NCI-H748 treated with DMSO at 0.1 percent for 48 hours (cell line): ENCODE measurements at regions not wholly inside any gene's neighbourhood (a gene's known extent, or its start where the extent isn't known, plus 50 kb on each side); places are given as distances from the start of the nearest gene placed in this dataset.
A peak's percentile ranks its signal among the peaks of the same experiment; 100 is the strongest.
"Not testable (repeated sequence)": the region's sequence is repeated elsewhere in the genome, so short reads cannot be mapped to it uniquely, and the experiment has no call there.

ENCODE experiments used
- DNase-seq: peaks from one replicate; lab custom pipeline; 2025; lab: John Stamatoyannopoulos, UW

DNA sequence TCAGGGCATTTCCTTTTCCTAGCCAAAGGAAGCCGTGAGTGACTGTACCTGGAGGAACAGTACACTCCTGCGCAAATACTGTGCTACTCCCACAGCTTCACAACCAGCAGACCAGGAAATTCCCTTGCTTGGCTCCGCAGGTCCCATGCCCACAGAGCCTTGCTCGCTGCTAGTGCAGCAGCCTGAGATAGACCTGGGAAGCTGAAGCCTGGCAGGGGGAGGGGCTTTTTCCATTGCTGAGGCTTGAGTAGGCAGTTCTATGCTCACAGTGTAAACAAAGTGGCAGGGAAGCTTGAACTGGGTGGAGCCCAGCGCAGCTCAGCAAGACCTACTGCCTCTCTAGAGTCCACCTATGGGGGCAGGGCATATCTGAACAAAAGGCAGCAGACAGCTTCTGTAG is 291.2 kb downstream of the HGF start:
- peak; percentile 23 for DNase-seq

DNA sequence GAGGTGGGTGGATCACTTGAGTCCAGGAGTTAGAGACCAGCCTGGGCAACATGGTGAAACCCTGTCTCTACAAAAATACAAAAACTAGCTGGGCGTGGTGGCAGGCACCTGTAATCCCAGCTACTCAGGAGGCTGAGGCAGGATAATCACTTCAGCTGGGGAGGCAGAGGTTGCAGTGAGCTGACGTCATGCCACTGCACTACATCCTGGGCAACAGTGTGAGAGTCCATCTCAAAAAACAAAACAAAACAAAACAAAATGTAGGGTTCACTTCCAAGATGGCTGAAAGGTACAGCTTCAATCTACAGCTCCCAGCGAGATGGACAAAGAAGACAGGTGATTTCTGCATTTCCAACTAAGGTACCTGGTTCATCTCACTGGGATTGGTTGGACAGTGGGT is 291.6 kb downstream of the HGF start:
- not testable (repeated sequence) for DNase-seq

DNA sequence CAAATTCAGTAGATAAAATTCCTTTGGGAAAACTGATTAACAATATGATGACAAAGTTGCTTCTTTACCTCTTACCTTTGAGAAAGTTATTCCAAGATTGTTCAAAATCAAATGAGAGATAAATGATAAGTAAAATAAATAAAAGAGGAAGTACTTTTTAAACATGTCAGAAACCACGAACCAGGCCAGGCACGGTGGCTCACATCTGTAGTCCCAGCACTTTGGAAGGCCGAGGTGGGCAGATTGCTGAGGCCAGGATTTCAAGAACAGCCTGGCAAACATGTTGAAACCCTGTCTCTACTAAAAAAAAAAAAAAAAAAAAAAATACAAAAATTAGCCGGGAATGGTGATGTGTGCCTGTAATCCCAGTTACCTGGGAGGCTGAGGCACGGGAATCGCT is 296.6 kb downstream of the HGF start:
- DNase-seq, result no peak

DNA sequence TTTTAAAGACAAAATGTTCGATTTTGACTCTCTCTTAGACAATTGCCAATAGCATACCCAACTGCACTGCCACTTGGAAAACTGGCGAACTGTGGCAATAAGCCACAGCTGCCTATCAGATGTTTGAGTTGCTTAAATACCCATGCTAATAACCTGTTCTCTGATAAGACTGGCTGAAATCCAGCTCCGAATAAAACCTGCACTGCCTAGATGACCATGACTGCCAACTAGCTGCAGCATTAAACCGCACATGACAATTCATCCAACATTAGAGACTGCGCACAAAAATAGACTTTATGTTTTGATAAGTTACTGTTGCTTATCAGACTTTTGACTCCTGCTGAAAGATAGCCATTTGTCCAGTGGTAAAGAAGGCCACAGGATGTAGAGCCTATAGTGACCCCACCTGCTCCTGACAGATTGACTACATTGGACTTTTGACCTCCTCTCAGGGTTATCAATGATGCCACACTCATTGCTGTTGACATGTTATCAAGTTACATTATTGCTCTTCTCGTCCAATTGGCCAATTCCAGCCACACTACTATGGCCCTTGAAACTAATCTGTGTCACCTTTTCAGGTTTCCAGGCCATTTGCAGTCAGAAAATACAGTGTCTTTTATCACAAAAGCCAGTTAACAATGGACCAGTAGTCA is 299.0 kb downstream of the HGF start:
- no peak for DNase-seq

DNA sequence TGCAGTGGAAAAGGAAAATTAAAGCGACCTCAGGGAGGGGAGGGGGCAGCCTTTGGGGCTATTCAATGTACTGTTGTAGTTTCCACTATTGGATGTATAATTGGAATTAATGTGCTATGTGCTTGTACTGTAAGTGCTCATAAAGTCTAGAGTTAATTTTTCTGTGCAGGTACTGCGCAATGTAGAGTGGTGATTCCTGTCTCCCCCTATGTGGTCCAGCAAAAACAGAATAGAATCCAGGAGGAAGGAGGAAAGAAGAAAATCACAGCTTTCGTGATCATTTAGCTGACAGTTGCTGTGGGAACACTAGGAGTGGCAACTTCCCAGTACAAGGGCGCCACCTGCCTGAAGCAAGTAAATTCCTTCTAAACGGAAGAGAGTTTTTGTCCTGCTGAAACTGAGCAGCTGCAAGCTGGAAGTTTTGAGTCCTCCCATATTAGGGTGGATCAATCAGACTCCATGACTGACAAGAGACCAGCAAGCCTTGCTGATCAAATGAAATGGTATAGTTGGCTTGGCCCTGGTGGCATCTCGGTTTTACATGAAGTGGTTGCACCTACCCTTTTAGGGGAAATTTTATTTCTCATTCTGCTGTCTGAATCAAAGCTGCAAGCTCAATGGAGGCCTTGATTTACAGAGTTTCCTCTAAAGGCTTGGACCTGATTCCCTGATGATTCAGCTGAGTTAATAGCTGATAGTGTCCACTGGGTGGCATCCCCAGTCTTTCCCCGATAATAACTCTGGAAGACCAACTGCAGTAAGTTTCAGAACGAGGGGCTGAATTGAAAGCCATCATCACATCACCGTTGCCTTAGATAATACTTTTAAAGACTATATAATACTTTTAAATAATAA is 299.8 kb downstream of the HGF start:
- DNase-seq, result peak; percentile 56

DNA sequence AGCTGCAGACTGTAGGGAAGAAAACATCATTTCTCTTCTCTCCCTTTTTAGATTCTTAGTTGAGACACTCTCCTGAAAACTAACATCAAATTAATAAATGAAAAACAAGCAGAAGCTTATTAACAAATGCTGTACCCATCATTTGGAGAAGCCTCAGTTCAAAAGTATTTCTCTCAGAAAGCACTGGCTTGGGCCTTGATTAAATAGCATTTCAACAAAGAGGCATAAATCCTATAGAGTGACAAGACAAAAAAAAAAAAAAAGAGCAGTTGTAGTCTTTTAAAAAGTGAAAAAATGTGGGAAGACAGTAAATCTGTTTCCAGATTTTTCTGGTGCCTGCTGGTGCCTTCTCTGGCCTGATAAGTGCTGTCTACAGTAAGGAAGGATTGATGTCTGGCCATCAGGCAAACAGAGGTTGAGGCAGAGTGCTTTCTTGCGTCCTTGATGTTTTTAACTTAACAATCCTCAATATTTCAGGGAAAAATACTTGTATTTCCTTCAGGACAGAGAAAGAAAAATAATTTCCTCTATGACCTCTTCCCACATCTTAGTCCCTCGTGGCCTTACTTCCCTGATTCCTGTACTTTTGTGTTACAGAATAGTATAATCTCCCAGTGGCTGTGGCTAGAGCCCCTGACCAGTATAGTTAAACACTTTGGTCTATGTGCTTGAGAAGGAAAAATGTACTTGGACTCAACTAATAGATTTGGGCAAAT is 300.5 kb downstream of the HGF start:
- no peak for DNase-seq

DNA sequence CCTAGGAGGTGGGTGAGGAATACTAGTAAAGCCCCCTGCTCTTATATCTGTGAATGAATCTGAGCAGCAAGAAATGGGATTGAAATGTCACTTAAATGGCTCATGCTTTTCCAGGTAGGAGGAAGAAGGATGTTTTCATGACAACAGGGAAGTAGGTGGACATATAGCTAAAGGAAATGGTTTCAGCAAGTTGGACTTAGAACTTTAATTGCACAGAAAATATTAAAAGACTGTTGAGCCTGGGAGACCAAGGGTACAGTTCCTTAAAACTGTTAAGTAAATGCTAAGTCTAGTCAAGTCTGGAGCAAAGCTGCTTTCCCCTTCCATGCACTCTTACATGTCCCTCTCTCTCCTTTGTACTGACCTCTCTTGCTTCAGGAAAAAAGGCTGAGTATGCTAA is 301.3 kb downstream of the HGF start:
- no peak for DNase-seq

DNA sequence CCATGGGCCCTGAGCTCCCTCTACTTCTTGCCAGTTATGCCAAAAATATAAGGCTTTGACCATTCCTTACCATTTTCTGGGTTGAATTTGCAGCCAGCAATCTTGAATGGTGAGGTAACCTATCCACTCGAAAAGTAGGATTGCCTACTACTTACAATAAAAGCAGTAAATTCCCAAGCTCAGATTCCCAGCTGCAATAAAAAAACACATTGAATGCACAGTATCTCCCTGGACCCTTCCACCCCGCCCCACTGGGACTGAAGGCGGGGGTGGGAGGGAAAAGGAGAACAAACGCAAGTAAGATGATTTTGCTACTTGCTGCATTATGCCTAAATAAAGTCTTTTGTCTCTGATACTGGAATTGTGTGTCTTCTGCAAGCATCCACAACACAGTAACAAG is 301.9 kb downstream of the HGF start:
- no peak for DNase-seq

DNA sequence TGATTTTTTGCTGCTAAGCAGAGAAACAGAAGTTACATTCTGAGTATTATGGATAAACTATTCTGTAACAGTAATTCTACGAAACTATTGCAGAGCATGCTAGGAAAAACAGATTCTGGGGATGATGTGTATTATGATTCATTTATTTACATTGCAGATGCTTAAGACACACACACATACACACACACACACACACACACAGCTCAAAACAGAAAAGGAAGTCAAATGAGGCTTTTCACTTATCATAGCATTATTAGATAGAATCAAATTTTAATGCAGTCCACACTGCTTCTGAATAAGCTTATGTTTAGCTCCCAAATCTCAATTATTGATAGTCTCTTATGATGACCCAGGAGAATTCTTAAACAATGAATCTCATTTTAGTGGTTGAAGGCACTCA is 307.2 kb downstream of the HGF start:
- no peak for DNase-seq

DNA sequence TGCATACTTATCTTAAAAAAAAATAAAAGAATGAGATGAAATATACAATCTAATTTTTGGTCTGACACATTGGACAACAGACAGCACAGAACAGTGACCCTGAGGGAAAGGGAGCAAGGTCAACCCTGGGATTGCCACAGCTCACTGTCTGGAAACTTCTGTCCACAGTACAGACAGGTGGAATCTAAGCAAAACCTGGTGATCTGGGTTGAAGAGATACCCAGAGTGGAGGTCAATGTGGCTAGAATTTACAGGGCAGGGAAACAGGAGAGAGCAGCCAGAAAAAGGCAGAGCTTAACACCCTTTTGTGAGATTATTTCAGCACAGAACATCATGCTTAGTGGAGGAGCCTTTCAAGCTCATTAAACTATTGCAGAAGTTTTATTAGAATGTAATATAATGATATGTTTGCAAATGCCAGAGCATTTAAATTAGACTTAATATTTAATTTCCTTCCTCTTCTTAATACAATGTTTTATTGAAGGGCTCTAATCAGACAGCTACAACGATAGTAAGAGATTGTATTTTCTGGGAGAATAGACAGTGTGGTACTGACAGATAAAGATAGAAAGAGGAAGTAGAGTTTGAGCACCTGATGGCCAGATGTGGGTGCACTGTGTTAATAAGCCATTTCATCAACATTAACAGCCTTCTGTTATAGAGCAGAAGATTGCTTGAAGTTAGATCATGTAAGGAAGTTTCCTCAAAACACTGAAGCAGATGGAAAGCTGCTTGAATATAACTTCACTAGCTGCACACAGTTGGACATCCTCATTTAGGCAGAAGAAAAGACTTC is 309.4 kb downstream of the HGF start:
- DNase-seq, result no peak

DNA sequence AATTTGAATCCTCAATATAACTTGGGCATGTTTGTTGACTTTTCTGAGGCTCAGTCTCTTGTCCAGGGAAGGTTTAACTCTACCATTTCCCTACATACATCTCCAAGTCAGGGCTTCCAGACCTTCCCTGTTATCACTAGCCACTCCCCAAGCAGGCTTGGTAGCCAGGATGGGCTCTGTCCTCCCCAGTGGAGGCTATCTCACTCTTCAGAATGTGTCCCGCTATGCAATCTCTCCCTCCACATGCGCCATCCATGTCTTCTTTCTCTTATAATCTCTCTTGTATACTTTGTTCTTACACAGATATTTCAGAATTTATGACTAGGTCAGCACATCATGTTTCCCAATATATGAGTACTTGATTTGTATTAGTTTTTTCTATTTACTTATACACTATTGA is 310.4 kb downstream of the HGF start:
- DNase-seq, result no peak

DNA sequence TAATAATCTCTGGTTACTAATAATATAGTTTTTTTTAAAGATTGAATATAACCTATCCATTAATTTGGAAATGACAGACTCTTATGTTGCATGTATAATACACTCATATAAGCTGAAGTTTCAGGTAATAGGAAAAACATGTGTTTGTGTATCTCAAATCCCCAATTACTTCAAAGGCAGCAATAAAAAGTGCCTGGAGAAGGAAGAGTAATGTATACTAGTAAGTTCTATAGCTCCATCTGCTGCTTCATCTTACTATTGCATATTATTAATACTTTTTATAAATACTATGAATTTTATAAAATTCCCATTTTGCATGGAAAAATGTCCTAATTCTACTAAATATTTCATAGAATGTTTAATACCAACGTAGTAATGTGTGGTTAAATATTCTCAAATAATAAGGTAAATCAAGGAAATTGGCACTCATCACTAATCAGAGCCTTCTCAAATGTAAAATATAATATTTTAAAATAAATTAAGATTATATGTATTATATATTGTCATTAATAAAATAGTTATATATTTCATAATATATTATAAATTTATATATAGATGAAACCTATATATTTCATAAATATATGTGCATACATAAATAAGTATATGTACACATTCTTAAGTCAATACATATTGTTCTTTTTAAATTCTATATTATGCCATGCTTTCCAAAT is 311.9 kb downstream of the HGF start:
- DNase-seq, result peak; percentile 35

DNA sequence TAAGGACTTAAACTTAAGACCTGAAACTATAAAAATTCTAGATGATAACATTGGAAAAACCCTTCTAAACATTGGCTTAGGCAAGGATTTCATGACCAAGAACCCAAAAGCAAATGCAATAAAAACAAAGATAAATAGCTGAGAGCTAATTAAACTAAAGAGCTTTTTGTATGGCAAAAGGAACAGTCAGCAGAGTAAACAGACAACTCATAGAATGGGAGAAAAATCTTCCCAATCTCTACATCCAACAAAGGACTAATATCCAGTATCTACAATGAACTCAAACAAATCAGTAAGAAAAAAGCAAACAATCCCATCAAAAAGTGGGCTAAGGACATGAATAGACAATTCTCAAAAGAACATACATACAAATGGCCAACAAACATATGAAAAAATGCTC is 316.1 kb downstream of the HGF start:
- not testable (repeated sequence) for DNase-seq

DNA sequence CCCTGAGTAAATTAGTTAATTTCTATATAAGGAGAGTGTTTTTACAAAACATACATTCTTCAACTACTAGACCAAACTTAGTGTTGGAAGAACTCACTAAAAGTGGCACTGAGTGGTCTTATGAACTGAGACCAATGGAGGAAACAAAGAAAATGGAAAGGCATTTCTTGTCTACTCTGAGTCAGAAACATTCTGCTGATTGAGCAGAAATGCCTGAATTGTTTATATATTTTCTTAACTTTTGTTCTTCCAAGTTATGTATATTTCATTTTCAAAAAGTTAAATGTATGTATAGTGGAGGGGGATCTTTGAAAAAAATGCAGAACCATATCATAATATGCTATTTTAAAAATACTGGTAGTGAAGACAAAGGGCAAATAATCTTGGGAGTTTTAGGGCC is 320.7 kb downstream of the HGF start:
- no peak for DNase-seq

DNA sequence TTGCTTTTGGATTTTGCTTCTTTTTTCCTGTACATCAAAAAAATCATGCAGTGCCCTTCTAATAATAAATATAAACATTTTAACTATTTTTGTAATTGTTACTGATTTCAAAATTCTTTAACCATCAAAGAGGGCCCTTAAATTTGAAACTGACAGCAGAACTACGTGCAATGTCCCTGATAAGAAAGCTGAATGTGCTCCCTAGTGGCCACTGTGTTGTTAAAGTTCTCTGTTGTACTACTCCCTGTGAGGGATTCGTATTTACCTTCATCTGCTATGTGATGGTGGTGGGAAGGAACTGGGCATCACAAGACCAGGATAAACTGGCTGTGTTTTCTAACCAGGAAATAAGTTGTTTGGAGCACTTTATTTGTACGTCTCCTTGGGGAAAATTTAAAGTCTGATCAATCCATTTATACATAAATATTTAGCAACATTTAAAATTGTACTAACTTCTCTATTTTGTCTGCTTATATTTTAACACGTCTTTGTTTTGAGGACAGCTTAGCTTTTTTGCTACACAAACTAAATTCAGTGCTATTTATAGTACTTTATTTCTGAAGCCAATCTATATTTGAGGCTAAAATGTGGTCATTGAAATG is 322.4 kb downstream of the HGF start:
- DNase-seq, result peak; percentile 53

DNA sequence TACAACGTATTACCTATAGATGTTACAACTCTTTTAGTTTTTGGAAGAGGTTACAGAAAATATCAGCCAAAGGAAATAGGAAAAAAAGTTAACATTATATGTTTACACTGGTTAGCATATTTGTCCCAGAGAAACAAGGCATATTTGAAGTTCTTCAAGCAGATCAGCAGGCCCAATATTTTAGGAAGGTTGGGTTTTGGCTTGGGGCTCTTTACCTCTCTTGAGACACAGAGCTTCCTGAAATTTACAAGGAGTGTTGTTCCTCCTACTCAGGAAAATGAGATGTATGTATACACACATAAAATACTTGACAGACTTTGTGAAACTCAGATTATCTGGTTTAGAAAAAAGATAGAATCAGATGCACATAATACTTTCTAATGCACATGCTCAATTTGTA is 323.6 kb downstream of the HGF start:
- DNase-seq, result no peak

DNA sequence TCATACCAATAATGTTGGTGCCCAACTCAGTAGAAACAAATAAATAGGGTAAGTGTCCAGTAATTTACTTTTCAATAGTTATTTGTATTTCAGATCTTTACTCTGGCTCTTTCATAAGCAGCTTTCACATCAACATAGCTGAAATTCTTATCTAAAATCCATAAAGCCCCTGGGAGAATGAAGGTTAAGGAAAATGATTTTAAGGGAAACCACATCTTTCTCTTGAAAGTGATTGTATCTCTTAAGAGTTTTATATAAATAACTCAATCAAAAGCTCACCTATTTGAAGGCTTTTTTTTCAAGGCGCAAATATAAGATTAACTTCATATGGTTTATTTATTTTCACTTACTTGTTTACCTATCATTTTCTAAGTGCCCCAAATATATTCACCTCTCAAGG is 324.4 kb downstream of the HGF start:
- DNase-seq, result no peak

DNA sequence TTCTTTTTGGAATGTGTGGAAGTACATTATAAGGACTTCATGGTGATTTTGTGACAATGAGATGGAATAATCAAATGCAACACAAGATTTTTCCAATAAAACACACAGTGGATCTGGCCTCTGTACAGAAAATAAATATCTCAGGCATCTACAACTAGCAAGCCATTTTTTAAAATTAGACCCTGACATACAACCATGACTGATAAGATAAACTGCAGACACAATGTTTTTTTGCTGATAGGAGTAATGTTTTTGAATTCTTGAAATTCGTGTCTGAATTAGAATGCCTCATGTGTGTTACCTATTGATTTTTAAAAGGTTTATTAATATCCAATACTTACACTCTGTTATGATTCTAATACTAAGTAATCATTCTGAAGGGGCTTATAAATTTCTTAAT is 328.1 kb downstream of the HGF start:
- no peak for DNase-seq

DNA sequence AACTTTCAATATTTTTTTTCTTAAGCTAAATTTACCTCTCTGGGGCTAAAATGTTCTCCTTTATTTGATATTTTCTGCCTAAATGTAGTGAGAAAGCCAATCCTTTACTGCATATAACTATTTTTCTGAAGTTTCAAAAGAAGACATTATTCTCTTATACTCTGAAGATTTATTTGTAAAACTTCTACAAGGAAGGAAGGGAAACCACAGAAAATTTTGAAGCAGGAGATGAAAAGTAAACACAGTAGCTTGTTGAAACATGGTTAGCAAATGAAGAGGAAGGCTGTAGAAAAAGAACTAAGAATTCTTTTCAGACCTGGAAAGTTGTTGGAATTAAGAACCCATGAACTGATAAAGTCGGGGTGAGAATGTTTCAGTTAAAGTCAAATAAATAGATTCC is 330.3 kb downstream of the HGF start:
- DNase-seq, result no peak

DNA sequence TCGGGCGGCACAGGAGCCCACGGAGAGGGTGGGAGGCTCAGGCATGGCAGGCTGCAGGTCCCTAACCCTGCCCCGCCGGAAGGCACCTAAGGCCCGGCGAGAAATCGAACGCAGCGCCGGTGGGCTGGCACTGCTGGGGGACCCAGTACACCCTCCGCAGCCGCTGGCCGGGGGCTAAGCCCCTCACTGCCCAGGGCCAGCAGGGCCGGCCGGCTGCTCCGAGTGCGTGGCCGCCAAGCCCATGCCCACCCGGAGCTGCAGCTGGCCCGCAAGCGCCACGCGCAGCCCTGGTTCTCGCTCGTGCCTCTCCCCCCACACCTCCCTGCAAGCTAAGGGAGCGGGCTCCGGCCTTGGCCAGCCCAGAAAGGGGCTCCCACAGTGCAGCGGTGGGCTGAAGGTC is 332.7 kb downstream of the HGF start:
- not testable (repeated sequence) for DNase-seq

DNA sequence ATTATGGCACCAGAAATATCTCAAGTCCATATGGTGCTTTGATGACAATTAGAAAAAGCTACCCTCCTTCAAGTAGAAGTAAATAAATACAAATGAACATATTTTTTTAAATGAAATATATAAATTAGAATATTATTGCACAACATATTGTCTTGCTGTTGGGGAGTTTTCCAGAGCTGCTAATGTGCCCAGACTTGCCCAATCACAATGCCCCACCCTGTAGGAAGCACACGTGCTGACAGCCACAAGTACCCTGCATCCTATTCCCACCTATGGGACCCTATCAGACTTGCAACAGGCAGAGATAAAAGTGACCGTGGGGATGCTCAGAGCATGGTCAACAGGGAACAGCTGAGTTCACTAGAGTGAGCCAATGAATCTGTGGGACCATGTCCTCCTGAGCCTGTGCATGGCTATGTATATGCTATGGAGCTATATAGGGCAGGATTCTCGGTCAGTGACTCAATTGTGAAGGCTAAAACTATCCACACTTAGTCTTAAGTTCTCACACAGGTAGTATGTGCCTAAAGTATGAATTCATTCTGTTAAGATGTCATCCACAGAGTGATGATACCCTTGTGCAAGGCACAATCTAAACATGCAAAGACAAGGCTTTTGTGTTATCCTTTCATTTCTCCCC is 336.0 kb downstream of the HGF start:
- DNase-seq, result no peak
